ENCODE measurements at regions not wholly inside any gene's neighbourhood (a gene's known extent, or its start where the extent isn't known, plus 50 kb on each side); places are given as distances from the start of the nearest gene placed in this dataset.

- Histone ChIP-seq H2AFZ (ENCODE audit: low read depth, low read length) (no peak overlapping the region), H3K27me3 (ENCODE audit: insufficient read depth, low read length) (no peaks in the 10 kb centered on the region), H3K36me3 (ENCODE audit: insufficient read depth, low read length) (no peaks in the 10 kb centered on the region), H3K4me1 (ENCODE audit: insufficient read depth, low read length) (no peaks in the 10 kb centered on the region), H3K4me3 (ENCODE audit: low read length) (no peak overlapping the region), H3K9me3 (ENCODE audit: low read length) (no peaks in the 10 kb centered on the region)
Measured at GRCh38 chr10:109166935-109167334, 756.4 kb downstream of the XPNPEP1 start.

- H3K36me3 ChIP-seq (ENCODE audit: insufficient read depth, low read length) = no peaks in the 10 kb centered on the region
- no peak overlapping the region for H2AFZ ChIP-seq (ENCODE audit: low read depth, low read length)
- no peaks in the 10 kb centered on the region for H3K9me3 ChIP-seq (ENCODE audit: low read length)
Measured at GRCh38 chr10:109159351-109159750, 764.0 kb downstream of the XPNPEP1 start.

GRCh38 chr10:109156396-109156795 is 766.9 kb downstream of the XPNPEP1 start:
- H3K4me1 ChIP-seq (ENCODE audit: insufficient read depth, low read length) = no peaks in the 10 kb centered on the region
- no peaks in the 10 kb centered on the region for H3K27me3 ChIP-seq (ENCODE audit: insufficient read depth, low read length)
- no peaks in the 10 kb centered on the region for H3K36me3 ChIP-seq (ENCODE audit: insufficient read depth, low read length)
- no peak overlapping the region for H2AFZ ChIP-seq (ENCODE audit: low read depth, low read length)
- no peak overlapping the region for H3K4me3 ChIP-seq (ENCODE audit: low read length)
- H3K9me3 ChIP-seq (ENCODE audit: low read length) = no peaks in the 10 kb centered on the region

More at GRCh38 chr10:109159351-109159750, 764.0 kb downstream of the XPNPEP1 start:
- no peaks in the 10 kb centered on the region for H3K4me1 ChIP-seq (ENCODE audit: insufficient read depth, low read length)
- H3K27me3 ChIP-seq (ENCODE audit: insufficient read depth, low read length) = no peaks in the 10 kb centered on the region
- no peak overlapping the region for H3K4me3 ChIP-seq (ENCODE audit: low read length)

- H3K4me1 ChIP-seq (ENCODE audit: insufficient read depth, low read length) = no peaks in the 10 kb centered on the region
- no peaks in the 10 kb centered on the region for H3K36me3 ChIP-seq (ENCODE audit: insufficient read depth, low read length)
- H3K27me3 ChIP-seq (ENCODE audit: insufficient read depth, low read length) = no peaks in the 10 kb centered on the region
- no peaks in the 10 kb centered on the region for H3K9me3 ChIP-seq (ENCODE audit: low read length)
- no peak overlapping the region for H2AFZ ChIP-seq (ENCODE audit: low read depth, low read length)
- no peak overlapping the region for H3K4me3 ChIP-seq (ENCODE audit: low read length)
Measured at GRCh38 chr10:109149666-109150350, 773.5 kb downstream of the XPNPEP1 start.

GRCh38 chr10:109127363-109127762 is 795.9 kb downstream of the XPNPEP1 start:
- Histone ChIP-seq H3K4me3 (ENCODE audit: low read length) (no peak overlapping the region), H3K4me1 (ENCODE audit: insufficient read depth, low read length) (no peaks in the 10 kb centered on the region), H2AFZ (ENCODE audit: low read depth, low read length) (no peak overlapping the region), H3K36me3 (ENCODE audit: insufficient read depth, low read length) (no peaks in the 10 kb centered on the region), H3K27me3 (ENCODE audit: insufficient read depth, low read length) (no peaks in the 10 kb centered on the region), H3K9me3 (ENCODE audit: low read length) (no peaks in the 10 kb centered on the region)

- H3K4me1 ChIP-seq (ENCODE audit: insufficient read depth, low read length) = no peaks in the 10 kb centered on the region
- H2AFZ ChIP-seq (ENCODE audit: low read depth, low read length) = no peak overlapping the region
- no peaks in the 10 kb centered on the region for H3K9me3 ChIP-seq (ENCODE audit: low read length)
- H3K36me3 ChIP-seq (ENCODE audit: insufficient read depth, low read length) = no peaks in the 10 kb centered on the region
- H3K27me3 ChIP-seq (ENCODE audit: insufficient read depth, low read length) = no peaks in the 10 kb centered on the region
- H3K4me3 ChIP-seq (ENCODE audit: low read length) = no peak overlapping the region
Measured at GRCh38 chr10:109126541-109126940, 796.8 kb downstream of the XPNPEP1 start.

GRCh38 chr10:109126016-109126415 is 797.3 kb downstream of the XPNPEP1 start:
- no peak overlapping the region for H2AFZ ChIP-seq (ENCODE audit: low read depth, low read length)
- H3K9me3 ChIP-seq (ENCODE audit: low read length) = no peaks in the 10 kb centered on the region
- H3K4me3 ChIP-seq (ENCODE audit: low read length) = no peak overlapping the region

GRCh38 chr10:109115179-109115578 is 808.1 kb downstream of the XPNPEP1 start:
- no peak overlapping the region for H3K4me3 ChIP-seq (ENCODE audit: low read length)
- no peaks in the 10 kb centered on the region for H3K36me3 ChIP-seq (ENCODE audit: insufficient read depth, low read length)
- H3K4me1 ChIP-seq (ENCODE audit: insufficient read depth, low read length) = no peaks in the 10 kb centered on the region
- H2AFZ ChIP-seq (ENCODE audit: low read depth, low read length) = no peak overlapping the region
- no peaks in the 10 kb centered on the region for H3K27me3 ChIP-seq (ENCODE audit: insufficient read depth, low read length)
- no peaks in the 10 kb centered on the region for H3K9me3 ChIP-seq (ENCODE audit: low read length)

More at GRCh38 chr10:109126016-109126415, 797.3 kb downstream of the XPNPEP1 start:
- Histone ChIP-seq H3K36me3 (ENCODE audit: insufficient read depth, low read length) (no peaks in the 10 kb centered on the region), H3K4me1 (ENCODE audit: insufficient read depth, low read length) (no peaks in the 10 kb centered on the region), H3K27me3 (ENCODE audit: insufficient read depth, low read length) (no peaks in the 10 kb centered on the region)

- H3K4me3 ChIP-seq (ENCODE audit: low read length) = no peak overlapping the region
- H2AFZ ChIP-seq (ENCODE audit: low read depth, low read length) = no peak overlapping the region
- H3K36me3 ChIP-seq (ENCODE audit: insufficient read depth, low read length) = no peaks in the 10 kb centered on the region
- H3K9me3 ChIP-seq (ENCODE audit: low read length) = no peaks in the 10 kb centered on the region
- H3K4me1 ChIP-seq (ENCODE audit: insufficient read depth, low read length) = no peaks in the 10 kb centered on the region
- H3K27me3 ChIP-seq (ENCODE audit: insufficient read depth, low read length) = no peaks in the 10 kb centered on the region
Measured at GRCh38 chr10:109114579-109114978, 808.7 kb downstream of the XPNPEP1 start.

GRCh38 chr10:109106604-109107003 is 816.7 kb downstream of the XPNPEP1 start:
- Histone ChIP-seq H3K27me3 (ENCODE audit: insufficient read depth, low read length) (no peaks in the 10 kb centered on the region), H2AFZ (ENCODE audit: low read depth, low read length) (no peak overlapping the region), H3K9me3 (ENCODE audit: low read length) (no peaks in the 10 kb centered on the region), H3K4me1 (ENCODE audit: insufficient read depth, low read length) (no peaks in the 10 kb centered on the region), H3K36me3 (ENCODE audit: insufficient read depth, low read length) (no peaks in the 10 kb centered on the region), H3K4me3 (ENCODE audit: low read length) (no peak overlapping the region)

GRCh38 chr10:109105725-109106124 is 817.6 kb downstream of the XPNPEP1 start:
- Histone ChIP-seq H3K27me3 (ENCODE audit: insufficient read depth, low read length) (no peaks in the 10 kb centered on the region), H3K4me1 (ENCODE audit: insufficient read depth, low read length) (no peaks in the 10 kb centered on the region), H3K9me3 (ENCODE audit: low read length) (no peaks in the 10 kb centered on the region), H3K36me3 (ENCODE audit: insufficient read depth, low read length) (no peaks in the 10 kb centered on the region), H3K4me3 (ENCODE audit: low read length) (no peak overlapping the region), H2AFZ (ENCODE audit: low read depth, low read length) (no peak overlapping the region)

- no peak overlapping the region for H2AFZ ChIP-seq (ENCODE audit: low read depth, low read length)
- H3K36me3 ChIP-seq (ENCODE audit: insufficient read depth, low read length) = no peaks in the 10 kb centered on the region
- H3K4me3 ChIP-seq (ENCODE audit: low read length) = no peak overlapping the region
- no peaks in the 10 kb centered on the region for H3K4me1 ChIP-seq (ENCODE audit: insufficient read depth, low read length)
- no peaks in the 10 kb centered on the region for H3K9me3 ChIP-seq (ENCODE audit: low read length)
- H3K27me3 ChIP-seq (ENCODE audit: insufficient read depth, low read length) = no peaks in the 10 kb centered on the region
Measured at GRCh38 chr10:109104806-109105205, 818.5 kb downstream of the XPNPEP1 start.

GRCh38 chr10:109103278-109103677 is 820.0 kb downstream of the XPNPEP1 start:
- Histone ChIP-seq H3K9me3 (ENCODE audit: low read length) (no peaks in the 10 kb centered on the region), H3K4me3 (ENCODE audit: low read length) (no peak overlapping the region), H3K36me3 (ENCODE audit: insufficient read depth, low read length) (no peaks in the 10 kb centered on the region), H3K4me1 (ENCODE audit: insufficient read depth, low read length) (no peaks in the 10 kb centered on the region), H3K27me3 (ENCODE audit: insufficient read depth, low read length) (no peaks in the 10 kb centered on the region), H2AFZ (ENCODE audit: low read depth, low read length) (no peak overlapping the region)

GRCh38 chr10:109089779-109090178 is 833.5 kb downstream of the XPNPEP1 start:
- Histone ChIP-seq H3K36me3 (ENCODE audit: insufficient read depth, low read length) (no peaks in the 10 kb centered on the region), H3K27me3 (ENCODE audit: insufficient read depth, low read length) (no peaks in the 10 kb centered on the region), H3K4me1 (ENCODE audit: insufficient read depth, low read length) (no peaks in the 10 kb centered on the region), H3K4me3 (ENCODE audit: low read length) (no peak overlapping the region), H2AFZ (ENCODE audit: low read depth, low read length) (no peak overlapping the region), H3K9me3 (ENCODE audit: low read length) (no peaks in the 10 kb centered on the region)
